NB4 (cell line): ENCODE measurements at regions not wholly inside any gene's neighbourhood (a gene's known extent, or its start where the extent isn't known, plus 50 kb on each side); places are given as distances from the start of the nearest gene placed in this dataset.

Experiments
- POLR2A ChIP-seq: IDR thresholded peaks from 2 replicates; pipeline ENCODE4 v1.6.1; 2011; ENCODE audit warnings: mild to moderate bottlenecking; ENCODE audit not compliant: insufficient read length; ENCODE audit errors: extremely low read depth
- TF ChIP-seq, protein P1 (sequence below): IDR thresholded peaks from one replicate; pipeline ENCODE4 v1.5.1; 2012; ENCODE audit warnings: low read depth, low read length

DNA sequence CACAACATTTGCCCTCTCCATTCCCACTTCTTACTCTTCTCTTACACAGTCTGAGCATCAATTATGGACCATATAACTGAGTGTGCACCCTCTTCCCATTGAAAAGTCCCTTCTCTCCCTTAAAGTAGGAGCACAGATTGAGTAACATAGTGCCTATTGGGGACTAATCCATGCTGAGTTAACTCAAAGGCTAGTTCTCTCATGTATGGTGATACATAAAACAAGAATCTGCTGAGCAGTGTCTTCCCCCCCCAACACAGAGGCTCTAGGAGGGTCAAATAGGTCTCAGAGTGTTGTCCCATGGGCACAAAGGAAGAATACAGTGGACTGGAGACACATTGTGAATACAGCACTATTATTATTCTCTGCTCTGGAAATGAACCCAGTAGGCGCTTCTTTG, 274.6 kb upstream of the BOD1L1 start:
- TF ChIP-seq, protein P1, sequence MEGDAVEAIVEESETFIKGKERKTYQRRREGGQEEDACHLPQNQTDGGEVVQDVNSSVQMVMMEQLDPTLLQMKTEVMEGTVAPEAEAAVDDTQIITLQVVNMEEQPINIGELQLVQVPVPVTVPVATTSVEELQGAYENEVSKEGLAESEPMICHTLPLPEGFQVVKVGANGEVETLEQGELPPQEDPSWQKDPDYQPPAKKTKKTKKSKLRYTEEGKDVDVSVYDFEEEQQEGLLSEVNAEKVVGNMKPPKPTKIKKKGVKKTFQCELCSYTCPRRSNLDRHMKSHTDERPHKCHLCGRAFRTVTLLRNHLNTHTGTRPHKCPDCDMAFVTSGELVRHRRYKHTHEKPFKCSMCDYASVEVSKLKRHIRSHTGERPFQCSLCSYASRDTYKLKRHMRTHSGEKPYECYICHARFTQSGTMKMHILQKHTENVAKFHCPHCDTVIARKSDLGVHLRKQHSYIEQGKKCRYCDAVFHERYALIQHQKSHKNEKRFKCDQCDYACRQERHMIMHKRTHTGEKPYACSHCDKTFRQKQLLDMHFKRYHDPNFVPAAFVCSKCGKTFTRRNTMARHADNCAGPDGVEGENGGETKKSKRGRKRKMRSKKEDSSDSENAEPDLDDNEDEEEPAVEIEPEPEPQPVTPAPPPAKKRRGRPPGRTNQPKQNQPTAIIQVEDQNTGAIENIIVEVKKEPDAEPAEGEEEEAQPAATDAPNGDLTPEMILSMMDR: no peak
- TF ChIP-seq POLR2A: no peak
